Suprapubic skin (tissue), 4 donors: ENCODE measurements at regions not wholly inside any gene's neighbourhood (a gene's known extent, or its start where the extent isn't known, plus 50 kb on each side); places are given as distances from the start of the nearest gene placed in this dataset.

Experiments
- DNase-seq, 2 donors: peaks; one replicate each; pipeline ENCODE4 v3.0.0-alpha.2; 2019; ENCODE audit warnings: low spot score in 2 of 2
- H3K27ac ChIP-seq: fragments of 200-600 bp; sonication (generic); one replicate; pipeline ENCODE4 v1.5.1; 2019
- H3K27me3 ChIP-seq: fragments of 200-600 bp; sonication (generic); one replicate; pipeline ENCODE4 v1.5.1; 2019
- H3K36me3 ChIP-seq: fragments of 200-600 bp; sonication (generic); one replicate; pipeline ENCODE4 v1.5.1; 2019
- H3K4me1 ChIP-seq: fragments of 200-600 bp; sonication (generic); one replicate; pipeline ENCODE4 v1.5.1; 2019
- H3K4me3 ChIP-seq: fragments of 200-600 bp; sonication (generic); one replicate; pipeline ENCODE4 v1.5.1; 2019; ENCODE audit warnings: mild to moderate bottlenecking
- H3K9me3 ChIP-seq: fragments of 200-600 bp; sonication (generic); one replicate; pipeline ENCODE4 v1.5.1; 2019
- CTCF ChIP-seq, 2 donors: fragments of 200-600 bp in 1 of 2; fragments of 450-650 bp in 1 of 2; sonication (generic) in 1 of 2; IDR thresholded peaks; one replicate each; pipeline ENCODE4 v1.5.1; 2016 to 2019; ENCODE audit warnings: antibody characterized with exemption in 2 of 2, mild to moderate bottlenecking in 1 of 2, moderate library complexity in 1 of 2
- EP300 ChIP-seq: sonication (generic); formaldehyde crosslinking; IDR thresholded peaks from one replicate; pipeline ENCODE4 v1.6.1; 2017; ENCODE audit warnings: antibody characterized with exemption
- POLR2A ChIP-seq, 2 donors: fragments of 450-650 bp; IDR thresholded peaks; one replicate each; pipeline ENCODE4 v1.6.1; 2017; ENCODE audit warnings: antibody characterized with exemption in 2 of 2, mild to moderate bottlenecking in 2 of 2, moderate library complexity in 2 of 2
- POLR2AphosphoS5 ChIP-seq, 3 donors: sonication (generic); formaldehyde crosslinking; IDR thresholded peaks; one replicate each; pipeline ENCODE4 v1.6.1; 2017; ENCODE audit warnings: antibody characterized with exemption in 3 of 3
- WGBS: methylation state at CpG from one replicate; pipeline ENCODE4 v1.1.5; 2018; 5-methylcytosine and 5-hydroxymethylcytosine counted together

- 48% methylated on average over 1 of the region's 1 CpG for WGBS
- DNase-seq = no peak
- Histone ChIP-seq H3K27ac (no peak overlapping the region), H3K36me3 (no peaks in the 10 kb centered on the region), H3K9me3 (no peaks in the 10 kb centered on the region), H3K27me3 (no peaks in the 10 kb centered on the region), H3K4me1 (no peaks in the 10 kb centered on the region), H3K4me3 (no peak overlapping the region)
- TF ChIP-seq CTCF (IDR thresholded peaks at IDR 0.05) (no peak), POLR2AphosphoS5 (IDR thresholded peaks at IDR 0.05) (no peak), EP300 (no peak), POLR2A (IDR thresholded peaks at IDR 0.05) (no peak)
These were observed 650.0 kb downstream of the DIAPH3 start for GRCh38 chr13:59513686-59514085.

GRCh38 chr13:59514316-59514715 is 649.4 kb downstream of the DIAPH3 start:
- no peak for DNase-seq
- H3K4me3 ChIP-seq = no peak overlapping the region
- no peaks in the 10 kb centered on the region for H3K27me3 ChIP-seq
- H3K27ac ChIP-seq = no peak overlapping the region
- no peak for TF ChIP-seq EP300
- no peak for TF ChIP-seq CTCF (IDR thresholded peaks at IDR 0.05)
- no peak for TF ChIP-seq POLR2A (IDR thresholded peaks at IDR 0.05)
- TF ChIP-seq POLR2AphosphoS5 (IDR thresholded peaks at IDR 0.05) = no peak
- WGBS = 92% methylated on average over 5 of the region's 5 CpGs
- no peaks in the 10 kb centered on the region for H3K9me3 ChIP-seq
- H3K4me1 ChIP-seq = no peaks in the 10 kb centered on the region
- H3K36me3 ChIP-seq = no peaks in the 10 kb centered on the region

- no peaks in the 10 kb centered on the region for H3K27me3 ChIP-seq
- TF ChIP-seq POLR2AphosphoS5 (IDR thresholded peaks at IDR 0.05) = no peak
- no peak for TF ChIP-seq POLR2A (IDR thresholded peaks at IDR 0.05)
- no peak for TF ChIP-seq CTCF (IDR thresholded peaks at IDR 0.05)
- TF ChIP-seq EP300 = no peak
- H3K9me3 ChIP-seq = no peaks in the 10 kb centered on the region
- H3K36me3 ChIP-seq = no peaks in the 10 kb centered on the region
- DNase-seq = no peak
- no peak overlapping the region for H3K27ac ChIP-seq
- no peak overlapping the region for H3K4me3 ChIP-seq
- H3K4me1 ChIP-seq = no peaks in the 10 kb centered on the region
- 77% methylated on average over 2 of the region's 2 CpGs for WGBS
These were observed 643.9 kb downstream of the DIAPH3 start for GRCh38 chr13:59519819-59520218.

- H3K4me1 ChIP-seq = no peaks in the 10 kb centered on the region
- no peaks in the 10 kb centered on the region for H3K9me3 ChIP-seq
- H3K27me3 ChIP-seq = no peaks in the 10 kb centered on the region
- TF ChIP-seq POLR2AphosphoS5 (IDR thresholded peaks at IDR 0.05) = no peak
- TF ChIP-seq CTCF (IDR thresholded peaks at IDR 0.05) = no peak
- TF ChIP-seq POLR2A (IDR thresholded peaks at IDR 0.05) = no peak
- 90% methylated on average over 1 of the region's 1 CpG for WGBS
- H3K36me3 ChIP-seq = no peaks in the 10 kb centered on the region
- H3K27ac ChIP-seq = no peak overlapping the region
- no peak for DNase-seq
- no peak overlapping the region for H3K4me3 ChIP-seq
These were observed 642.2 kb downstream of the DIAPH3 start for GRCh38 chr13:59521549-59521948.

GRCh38 chr13:59522652-59523051 is 641.1 kb downstream of the DIAPH3 start:
- TF ChIP-seq EP300 (no peak), POLR2A (IDR thresholded peaks at IDR 0.05) (no peak), CTCF (IDR thresholded peaks at IDR 0.05) (no peak), POLR2AphosphoS5 (IDR thresholded peaks at IDR 0.05) (no peak)
- no peaks in the 10 kb centered on the region for H3K9me3 ChIP-seq
- H3K27me3 ChIP-seq = no peaks in the 10 kb centered on the region
- DNase-seq = no peak
- H3K27ac ChIP-seq = no peak overlapping the region
- no peaks in the 10 kb centered on the region for H3K36me3 ChIP-seq
- no peak overlapping the region for H3K4me3 ChIP-seq
- H3K4me1 ChIP-seq = no peaks in the 10 kb centered on the region
